Loucy (cell line): ENCODE measurements at regions not wholly inside any gene's neighbourhood (a gene's known extent, or its start where the extent isn't known, plus 50 kb on each side); places are given as distances from the start of the nearest gene placed in this dataset.

ENCODE experiments used
- EZH2phosphoT487 ChIP-seq: fragments of 200-600 bp; IDR thresholded peaks from 2 replicates; pipeline ENCODE4 v1.6.1; 2018; ENCODE audit warnings: antibody characterized with exemption, mild to moderate bottlenecking, moderate library complexity, borderline replicate concordance
- TF ChIP-seq, protein P1 (sequence below): fragments of 200-600 bp; sonication (generic); conservative IDR thresholded peaks from 2 replicates; pipeline ENCODE4 v1.5.1; 2014; ENCODE audit warnings: mild to moderate bottlenecking, antibody characterized with exemption, low read length

DNA sequence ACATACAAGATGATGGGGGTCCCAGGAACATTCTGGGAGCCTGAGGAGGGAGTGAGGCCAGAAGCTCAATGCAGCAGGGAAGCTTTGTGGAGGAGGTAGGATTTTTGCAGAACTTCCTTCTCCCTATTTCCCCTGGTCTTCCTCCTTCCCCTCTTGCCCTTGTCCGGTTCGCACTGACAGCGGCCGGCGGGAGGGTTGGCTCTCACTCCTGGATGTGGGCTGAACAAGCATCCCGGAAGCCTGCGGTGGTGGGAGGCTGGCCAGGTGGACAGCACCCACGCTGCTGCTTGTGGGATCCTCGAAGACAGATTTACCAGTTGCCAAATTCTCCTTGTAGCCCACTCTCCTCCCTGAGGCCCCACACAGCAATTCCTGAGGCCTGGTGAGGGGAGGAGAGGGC lies 112.2 kb downstream of the KCNA5 start:
- TF ChIP-seq, protein P1, sequence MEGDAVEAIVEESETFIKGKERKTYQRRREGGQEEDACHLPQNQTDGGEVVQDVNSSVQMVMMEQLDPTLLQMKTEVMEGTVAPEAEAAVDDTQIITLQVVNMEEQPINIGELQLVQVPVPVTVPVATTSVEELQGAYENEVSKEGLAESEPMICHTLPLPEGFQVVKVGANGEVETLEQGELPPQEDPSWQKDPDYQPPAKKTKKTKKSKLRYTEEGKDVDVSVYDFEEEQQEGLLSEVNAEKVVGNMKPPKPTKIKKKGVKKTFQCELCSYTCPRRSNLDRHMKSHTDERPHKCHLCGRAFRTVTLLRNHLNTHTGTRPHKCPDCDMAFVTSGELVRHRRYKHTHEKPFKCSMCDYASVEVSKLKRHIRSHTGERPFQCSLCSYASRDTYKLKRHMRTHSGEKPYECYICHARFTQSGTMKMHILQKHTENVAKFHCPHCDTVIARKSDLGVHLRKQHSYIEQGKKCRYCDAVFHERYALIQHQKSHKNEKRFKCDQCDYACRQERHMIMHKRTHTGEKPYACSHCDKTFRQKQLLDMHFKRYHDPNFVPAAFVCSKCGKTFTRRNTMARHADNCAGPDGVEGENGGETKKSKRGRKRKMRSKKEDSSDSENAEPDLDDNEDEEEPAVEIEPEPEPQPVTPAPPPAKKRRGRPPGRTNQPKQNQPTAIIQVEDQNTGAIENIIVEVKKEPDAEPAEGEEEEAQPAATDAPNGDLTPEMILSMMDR = no peak
- TF ChIP-seq EZH2phosphoT487 = no peak
